ENCODE measurements at regions not wholly inside any gene's neighbourhood (a gene's known extent, or its start where the extent isn't known, plus 50 kb on each side); places are given as distances from the start of the nearest gene placed in this dataset.

DNA sequence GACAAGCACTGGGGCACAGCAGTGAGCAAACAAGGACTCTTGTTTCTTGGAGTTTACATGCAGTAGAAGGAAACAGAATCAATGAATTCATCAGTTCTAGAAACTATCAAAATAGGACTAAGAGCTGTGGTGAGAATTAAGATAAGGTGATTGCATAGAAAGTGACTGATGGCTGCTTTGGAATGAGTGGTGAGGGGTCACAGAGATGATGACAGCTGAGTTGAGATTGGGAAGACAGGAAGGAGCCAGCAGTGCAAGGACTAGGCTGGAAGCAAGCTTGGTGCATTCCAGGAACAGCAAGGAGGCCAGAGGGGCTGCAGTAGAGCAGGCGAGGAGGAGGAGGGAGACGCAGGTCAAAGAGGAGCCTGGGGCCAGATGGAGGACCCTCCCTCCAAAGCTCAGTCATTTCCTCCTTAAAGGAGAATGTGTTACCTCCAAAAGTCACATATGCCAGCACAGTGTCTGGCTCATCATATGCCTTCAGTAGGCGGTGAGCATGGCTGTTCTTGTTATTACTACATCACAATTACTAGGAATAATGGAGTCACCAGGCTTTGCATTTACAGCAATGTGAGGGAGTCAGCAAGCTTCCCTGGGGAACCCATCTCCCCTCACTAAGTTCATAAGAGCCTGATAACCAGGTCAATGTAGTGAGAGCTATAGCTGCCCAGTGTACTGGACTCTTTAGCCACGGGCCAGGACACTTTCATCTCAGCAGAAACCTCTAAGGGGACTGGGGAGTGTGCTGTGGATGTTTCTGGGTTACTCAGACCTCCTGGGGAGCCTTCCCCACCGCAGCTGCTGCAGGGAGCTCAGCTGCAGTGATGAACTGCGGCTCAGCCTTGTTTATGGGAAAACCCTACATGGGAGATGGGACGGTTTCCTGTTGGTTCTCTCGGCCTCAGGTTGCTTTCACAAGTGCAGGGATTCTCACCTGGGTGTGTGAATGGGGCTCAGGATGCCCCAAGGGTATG is 157.2 kb downstream of the SEC14L1 start:
- no peaks in the 10 kb centered on the region for H3K23me2 ChIP-seq (ENCODE audit: low read depth, low read length)
- FAIRE-seq (no peak), DNase-seq (ENCODE audit: low read depth in 1 of 2, low spot score in 2 of 2) (no peak)
- no peak overlapping the region for H2BK15ac ChIP-seq (ENCODE audit: low read length)
- no peak overlapping the region for H3K14ac ChIP-seq (ENCODE audit: insufficient read length)
- 96% methylated on average over 8 of the region's 8 CpGs; no CpG with 5 or more reads in 1 of the 2 experiments for WGBS, 2 experiments (ENCODE audit: extremely low coverage in 1 of 2, insufficient coverage in 1 of 2, insufficient read length in 1 of 2, insufficient replicate concordance in 2 of 2, low coverage in 1 of 2, low lambda C conversion rate in 2 of 2, missing lambda C conversion rate in 1 of 2)
- no peak overlapping the region for H2BK120ac ChIP-seq (replicated peaks; ENCODE audit: low read depth, low read length)
- no peak overlapping the region for H2BK20ac ChIP-seq (ENCODE audit: low read length)
- ChIA-PET CTCF (ENCODE audit: partially characterized antibody) (interaction anchor here (0.8 to 2.1 kb wide), 5 partner anchors 11 to 132 kb away, joined by 3 to 6 read pairs (median 3); no protein-coding TSS in a partner anchor), POLR2A (ENCODE audit: partially characterized antibody) (no interaction called here)
- H3K4me3 ChIP-seq (ENCODE audit: extremely low read depth in 1 of 4, insufficient read depth in 2 of 4, low read depth in 3 of 4, low read length in 4 of 4) = no peak overlapping the region
- H3K23ac ChIP-seq (ENCODE audit: insufficient read length) = no peak overlapping the region
- no peak overlapping the region for H2BK5ac ChIP-seq (ENCODE audit: low read depth, low read length)
- peaks cover 0 to 5% (median 0%) of the 10 kb centered on the region in 4 experiments; a peak in 1 of 7 replicates for H3K4me1 ChIP-seq (replicated peaks in 1 of 4; ENCODE audit: control insufficient read depth in 3 of 4, insufficient read depth in 4 of 4, low read length in 3 of 4)
- H2BK12ac ChIP-seq (ENCODE audit: low read depth, low read length) = no peak overlapping the region
- H2AK5ac ChIP-seq (ENCODE audit: low read depth, low read length) = no peak overlapping the region
- no peak overlapping the region for H3K9ac ChIP-seq (replicated peaks in 1 of 4; ENCODE audit: extremely low read depth in 1 of 4, low read depth in 3 of 4, low read length in 3 of 4)
- no peak overlapping the region for H3K4me2 ChIP-seq (ENCODE audit: insufficient read depth in 1 of 2, low read depth in 2 of 2, low read length in 2 of 2)
- peaks cover 0 to 1% of the 10 kb centered on the region in 2 experiments for H4K20me1 ChIP-seq (replicated peaks in 1 of 2; ENCODE audit: control insufficient read depth in 1 of 2, insufficient read depth in 2 of 2, low read length in 2 of 2)
- H2AFZ ChIP-seq (ENCODE audit: low read length) = no peak overlapping the region
- H3K36me3 ChIP-seq (ENCODE audit: control insufficient read depth in 2 of 4, insufficient read depth in 4 of 4, low read length in 3 of 4) = no peaks in the 10 kb centered on the region; a peak in 2 of 8 replicates
- H3K4ac ChIP-seq (replicated peaks; ENCODE audit: insufficient read length, low read depth, low read length) = no peak overlapping the region
- H4K5ac ChIP-seq (ENCODE audit: insufficient read length, low read depth, low read length) = no peak overlapping the region
- no peak overlapping the region for H3K56ac ChIP-seq (replicated peaks; ENCODE audit: insufficient read length, low read depth, low read length)
- peaks cover 6% of the 10 kb centered on the region; the same call in 1 of the 2 replicates for H3K79me1 ChIP-seq (ENCODE audit: low read depth, low read length)
- no peak overlapping the region for H3K18ac ChIP-seq (ENCODE audit: extremely low read depth, low read length)
- no peaks in the 10 kb centered on the region; a peak in 1 of 7 replicates for H3K27me3 ChIP-seq (replicated peaks in 1 of 4; ENCODE audit: control insufficient read depth in 3 of 4, extremely low read depth in 1 of 4, insufficient read depth in 3 of 4, low read length in 3 of 4)
- no peaks in the 10 kb centered on the region for H3K79me2 ChIP-seq (ENCODE audit: control insufficient read depth in 1 of 2, insufficient read depth in 2 of 2, low read length in 2 of 2)
- no peak overlapping the region for H3K27ac ChIP-seq (ENCODE audit: low read depth, low read length)
- H4K91ac ChIP-seq (replicated peaks; ENCODE audit: insufficient read length, low read length) = no peak overlapping the region
- peaks cover 17% of the 10 kb centered on the region in 2 experiments; a peak in 3 of 4 replicates for H3K9me3 ChIP-seq (ENCODE audit: insufficient read depth in 2 of 2, low read depth in 1 of 2, low read length in 1 of 2)
- H4K8ac ChIP-seq (ENCODE audit: extremely low read depth, insufficient read depth, low read length) = no peak overlapping the region
- TF ChIP-seq GTF2F1 (IDR thresholded peaks at IDR 0.05; ENCODE audit: borderline replicate concordance, low read depth, low read length) = no peak
- TF ChIP-seq ASH2L (IDR thresholded peaks at IDR 0.05; ENCODE audit: low read length) = no peak
- TF ChIP-seq POLR2A (IDR thresholded peaks at IDR 0.05; ENCODE audit: control extremely low read depth in 1 of 2, low read depth in 2 of 2, low read length in 2 of 2) = no peak
- TF ChIP-seq EP300 (IDR thresholded peaks at IDR 0.05; ENCODE audit: borderline replicate concordance in 1 of 2, low read depth in 2 of 2, low read length in 2 of 2) = no peak
- TF ChIP-seq TAF1 (IDR thresholded peaks at IDR 0.05; ENCODE audit: low read depth, low read length) = no peak
- TF ChIP-seq EZH2 (IDR thresholded peaks at IDR 0.05; ENCODE audit: low read depth, low read length, severe bottlenecking) = no peak
- TF ChIP-seq RBBP5 (IDR thresholded peaks at IDR 0.05; ENCODE audit: borderline replicate concordance, low read depth, low read length) = no peak
- TF ChIP-seq SP2 (IDR thresholded peaks at IDR 0.05; ENCODE audit: low read length) = no peak
- TF ChIP-seq TEAD4 (IDR thresholded peaks at IDR 0.05; ENCODE audit: low read depth, low read length) = no peak
- TF ChIP-seq SIX5 (IDR thresholded peaks at IDR 0.05; ENCODE audit: low read depth, low read length) = no peak
- TF ChIP-seq HDAC6 (IDR thresholded peaks at IDR 0.05; ENCODE audit: low read depth, low read length) = no peak
- TF ChIP-seq TAF7 (optimal IDR thresholded peaks at IDR 0.05; ENCODE audit: borderline replicate concordance, low read depth, low read length) = no peak
- TF ChIP-seq CREB1 (IDR thresholded peaks at IDR 0.05) = no peak
